ENCODE measurements at regions not wholly inside any gene's neighbourhood (a gene's known extent, or its start where the extent isn't known, plus 50 kb on each side); places are given as distances from the start of the nearest gene placed in this dataset.

GRCh38 chr2:52035391-52035790 lies 1003.5 kb upstream of the NRXN1 start:
- Histone ChIP-seq H3K27ac (ENCODE audit: extremely low read depth, low read depth, low read length) (no peak overlapping the region), H3K36me3 (ENCODE audit: control insufficient read depth in 2 of 2, insufficient read depth in 1 of 2, low read length in 2 of 2) (no peaks in the 10 kb centered on the region), H3K4me1 (ENCODE audit: control insufficient read depth, insufficient read depth, low read length) (no peaks in the 10 kb centered on the region), H3K4me3 (ENCODE audit: low read depth, low read length) (no peak overlapping the region), H3K9me3 (ENCODE audit: control insufficient read depth, insufficient read depth, low read depth, low read length) (no peaks in the 10 kb centered on the region)
- POLR2A ChIA-PET, result no interaction called here
- no peak for TF ChIP-seq ZNF596 (tag by site-specific recombination; IDR thresholded peaks at IDR 0.05)
- TF ChIP-seq KLF10 (tag by site-specific recombination; IDR thresholded peaks at IDR 0.05), result no peak
- TF ChIP-seq OVOL3 (tag by site-specific recombination; IDR thresholded peaks at IDR 0.05), result no peak
- CTCF ChIA-PET, result no interaction called here

GRCh38 chr2:52034706-52035105 lies 1002.8 kb upstream of the NRXN1 start:
- ChIA-PET CTCF (no interaction called here), POLR2A (no interaction called here)
- Histone ChIP-seq H3K4me3 (ENCODE audit: low read depth, low read length) (no peak overlapping the region), H3K36me3 (ENCODE audit: control insufficient read depth in 2 of 2, insufficient read depth in 1 of 2, low read length in 2 of 2) (no peaks in the 10 kb centered on the region), H3K4me1 (ENCODE audit: control insufficient read depth, insufficient read depth, low read length) (no peaks in the 10 kb centered on the region), H3K27ac (ENCODE audit: extremely low read depth, low read depth, low read length) (no peak overlapping the region), H3K9me3 (ENCODE audit: control insufficient read depth, insufficient read depth, low read depth, low read length) (no peaks in the 10 kb centered on the region)
- no peak for TF ChIP-seq ZFP3 (tag by site-specific recombination; IDR thresholded peaks at IDR 0.05; ENCODE audit: low read depth)
- no peak for TF ChIP-seq ZNF580 (tag by site-specific recombination; IDR thresholded peaks at IDR 0.05)
- TF ChIP-seq ZEB2 (tag by site-specific recombination; IDR thresholded peaks at IDR 0.05), result no peak
- no peak for TF ChIP-seq ZNF302 (tag by site-specific recombination; IDR thresholded peaks at IDR 0.05; ENCODE audit: low read depth)
- TF ChIP-seq CTCF (tag by site-specific recombination; IDR thresholded peaks at IDR 0.05), result no peak
- TF ChIP-seq ZNF394 (tag by site-specific recombination; IDR thresholded peaks at IDR 0.05; ENCODE audit: borderline replicate concordance), result no peak
- no peak for TF ChIP-seq ZNF747 (tag by site-specific recombination; IDR thresholded peaks at IDR 0.05)
- TF ChIP-seq ZSCAN16 (tag by site-specific recombination; IDR thresholded peaks at IDR 0.05), result no peak
- no peak for TF ChIP-seq ZFP37 (tag by site-specific recombination; IDR thresholded peaks at IDR 0.05)
- TF ChIP-seq HIC1 (tag by site-specific recombination; IDR thresholded peaks at IDR 0.05), result no peak
- TF ChIP-seq YY2 (tag by site-specific recombination; IDR thresholded peaks at IDR 0.05), result no peak
- TF ChIP-seq KLF17 (tag by site-specific recombination; IDR thresholded peaks at IDR 0.05), result no peak
- no peak for TF ChIP-seq ZNF175 (tag by site-specific recombination; IDR thresholded peaks at IDR 0.05)
- no peak for TF ChIP-seq ZNF292 (tag by site-specific recombination; IDR thresholded peaks at IDR 0.05; ENCODE audit: borderline replicate concordance, low read depth)

GRCh38 chr2:52022006-52022405 lies 990.1 kb upstream of the NRXN1 start:
- Histone ChIP-seq H3K4me1 (ENCODE audit: control insufficient read depth, insufficient read depth, low read length) (no peaks in the 10 kb centered on the region), H3K36me3 (ENCODE audit: control insufficient read depth in 2 of 2, insufficient read depth in 1 of 2, low read length in 2 of 2) (no peaks in the 10 kb centered on the region), H3K9me3 (ENCODE audit: control insufficient read depth, insufficient read depth, low read depth, low read length) (no peaks in the 10 kb centered on the region), H3K4me3 (ENCODE audit: low read depth, low read length) (no peak overlapping the region), H3K27ac (ENCODE audit: extremely low read depth, low read depth, low read length) (no peak overlapping the region)
- CTCF ChIA-PET, result no interaction called here
- POLR2A ChIA-PET, result no interaction called here
- TF ChIP-seq PBX3 (CRISPR knock-in tag; IDR thresholded peaks at IDR 0.05) (no peak), ZNF639 (tag by site-specific recombination; IDR thresholded peaks at IDR 0.05) (no peak), KLF7 (tag by site-specific recombination; IDR thresholded peaks at IDR 0.05; ENCODE audit: borderline replicate concordance) (no peak), SP7 (tag by site-specific recombination; IDR thresholded peaks at IDR 0.05) (no peak), ZNF571 (tag by site-specific recombination; IDR thresholded peaks at IDR 0.05) (no peak), PATZ1 (tag by site-specific recombination; IDR thresholded peaks at IDR 0.05) (no peak)
